Nephron progenitor cell (in vitro differentiated cells): ENCODE measurements at regions not wholly inside any gene's neighbourhood (a gene's known extent, or its start where the extent isn't known, plus 50 kb on each side); places are given as distances from the start of the nearest gene placed in this dataset.

ENCODE experiments used
- DNase-seq: peaks from one replicate; pipeline ENCODE4 v3.0.0; 2021
- H3K27ac Mint-ChIP-seq: 2 replicates; pipeline ENCODE4 v1.8.0; 2021; ENCODE audit warnings: mild to moderate bottlenecking, moderate library complexity, mixed read lengths
- H3K27me3 Mint-ChIP-seq: 2 replicates; pipeline ENCODE4 v1.8.0; 2021; ENCODE audit warnings: mild to moderate bottlenecking, low read depth, mixed read lengths; ENCODE audit not compliant: poor library complexity
- H3K36me3 Mint-ChIP-seq: 2 replicates; pipeline ENCODE4 v1.8.0; 2021; ENCODE audit warnings: low read depth, mixed read lengths
- H3K4me1 Mint-ChIP-seq: 2 replicates; pipeline ENCODE4 v1.8.0; 2021; ENCODE audit warnings: mixed read lengths
- H3K4me3 Mint-ChIP-seq: 2 replicates; pipeline ENCODE4 v1.8.0; 2021; ENCODE audit warnings: mild to moderate bottlenecking, moderate library complexity, mixed read lengths
- H3K9me3 Mint-ChIP-seq: 2 replicates; pipeline ENCODE4 v1.8.0; 2021; ENCODE audit warnings: mild to moderate bottlenecking, moderate library complexity, mixed read lengths
- CTCF ChIP-seq: fragments of 200-600 bp; sonication (generic); IDR thresholded peaks from 2 replicates; pipeline ENCODE4 v1.5.0; 2021; ENCODE audit warnings: antibody characterized with exemption

DNA sequence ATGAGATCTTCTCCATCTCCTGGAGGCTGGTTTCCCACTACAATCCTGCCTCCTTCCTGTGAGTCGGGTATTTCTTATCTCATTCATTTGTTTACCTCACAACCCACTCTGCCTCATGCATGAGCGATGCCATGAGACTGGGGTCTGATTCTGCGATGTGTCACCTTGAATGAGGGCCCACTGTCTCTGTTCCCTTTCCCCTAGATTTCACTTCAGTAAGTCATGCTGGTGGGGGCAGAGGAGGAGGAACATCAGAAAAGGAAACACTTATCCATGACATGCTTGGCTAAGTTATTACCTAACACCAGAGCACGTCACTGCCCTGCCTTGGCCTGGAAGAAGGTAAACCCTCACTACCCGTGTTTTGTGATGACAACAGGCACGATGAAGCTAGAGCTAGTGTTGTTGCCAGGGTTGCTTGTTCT lies 337.4 kb upstream of the PRDM1 start:
- Mint-ChIP-seq H3K27me3 (peaks cover 5% of the 10 kb centered on the region), H3K27ac (peak overlapping the region; percentile 60), H3K4me3 (no peak overlapping the region), H3K4me1 (peaks cover 13% of the 10 kb centered on the region), H3K36me3 (no peaks in the 10 kb centered on the region), H3K9me3 (peaks cover 7% of the 10 kb centered on the region)
- no peak for TF ChIP-seq CTCF
- DNase-seq: no peak

DNA sequence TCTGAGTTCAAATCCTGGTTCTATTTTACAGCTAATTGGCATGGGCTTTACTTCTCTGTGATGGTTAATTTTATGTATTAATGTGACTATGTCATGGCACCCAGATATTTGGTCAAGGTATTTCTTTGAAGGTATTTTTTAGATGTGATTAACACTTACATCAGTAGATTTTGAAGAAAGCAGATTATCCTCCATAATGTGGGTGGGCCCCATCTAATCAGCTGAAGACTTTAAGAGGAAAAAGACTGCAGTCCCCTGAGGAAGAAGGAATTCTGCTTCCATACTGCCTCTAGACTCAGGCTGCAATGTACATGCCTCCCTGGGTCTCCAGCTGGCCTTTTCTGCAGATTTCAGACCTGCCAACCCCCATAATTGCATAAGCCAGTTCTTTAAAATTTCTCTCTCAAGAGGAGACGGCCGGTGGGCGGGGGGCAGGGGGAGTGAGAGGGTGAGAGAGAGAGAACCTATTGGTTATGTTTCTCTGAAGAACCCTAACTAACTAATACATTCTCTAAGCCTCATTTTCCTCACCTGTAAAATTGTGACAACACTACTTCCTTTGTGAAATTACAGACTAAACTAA lies 338.2 kb upstream of the PRDM1 start:
- no peak overlapping the region for H3K27ac Mint-ChIP-seq
- no peaks in the 10 kb centered on the region for H3K36me3 Mint-ChIP-seq
- no peak for DNase-seq
- peaks cover 13% of the 10 kb centered on the region for H3K4me1 Mint-ChIP-seq
- no peak for TF ChIP-seq CTCF
- H3K9me3 Mint-ChIP-seq: peaks cover 11% of the 10 kb centered on the region
- peaks cover 5% of the 10 kb centered on the region for H3K27me3 Mint-ChIP-seq
- H3K4me3 Mint-ChIP-seq: no peak overlapping the region

- H3K4me3 Mint-ChIP-seq: no peak overlapping the region
- peaks cover 11% of the 10 kb centered on the region for H3K9me3 Mint-ChIP-seq
- H3K27me3 Mint-ChIP-seq: peaks cover 8% of the 10 kb centered on the region
- no peak for TF ChIP-seq CTCF
- no peaks in the 10 kb centered on the region for H3K36me3 Mint-ChIP-seq
- H3K27ac Mint-ChIP-seq: no peak overlapping the region
- no peak for DNase-seq
- H3K4me1 Mint-ChIP-seq: peaks cover 13% of the 10 kb centered on the region
Measured at GRCh38 chr6:105746509-105746908, 339.6 kb upstream of the PRDM1 start.

GRCh38 chr6:105746130-105746505 lies 340.0 kb upstream of the PRDM1 start:
- Mint-ChIP-seq H3K4me1 (peaks cover 13% of the 10 kb centered on the region), H3K9me3 (peaks cover 11% of the 10 kb centered on the region), H3K27me3 (peaks cover 8% of the 10 kb centered on the region), H3K27ac (no peak overlapping the region), H3K4me3 (no peak overlapping the region), H3K36me3 (no peaks in the 10 kb centered on the region)
- TF ChIP-seq CTCF: no peak
- DNase-seq: no peak

- peaks cover 13% of the 10 kb centered on the region for H3K4me1 Mint-ChIP-seq
- peaks cover 8% of the 10 kb centered on the region for H3K27me3 Mint-ChIP-seq
- no peak for DNase-seq
- H3K4me3 Mint-ChIP-seq: no peak overlapping the region
- H3K9me3 Mint-ChIP-seq: peaks cover 11% of the 10 kb centered on the region
- no peaks in the 10 kb centered on the region for H3K36me3 Mint-ChIP-seq
- no peak for TF ChIP-seq CTCF
- no peak overlapping the region for H3K27ac Mint-ChIP-seq
Measured at GRCh38 chr6:105745464-105746129, 340.5 kb upstream of the PRDM1 start.

- no peak for DNase-seq
- peaks cover 13% of the 10 kb centered on the region for H3K4me1 Mint-ChIP-seq
- no peaks in the 10 kb centered on the region for H3K36me3 Mint-ChIP-seq
- H3K27me3 Mint-ChIP-seq: peaks cover 8% of the 10 kb centered on the region
- no peak overlapping the region for H3K4me3 Mint-ChIP-seq
- no peak for TF ChIP-seq CTCF
- peaks cover 7% of the 10 kb centered on the region for H3K9me3 Mint-ChIP-seq
- H3K27ac Mint-ChIP-seq: no peak overlapping the region
Measured at GRCh38 chr6:105744815-105745214, 341.3 kb upstream of the PRDM1 start.
